Coronary artery (tissue), 2 donors: ENCODE measurements at regions not wholly inside any gene's neighbourhood (a gene's known extent, or its start where the extent isn't known, plus 50 kb on each side); places are given as distances from the start of the nearest gene placed in this dataset.
A peak's percentile ranks its signal among the peaks of the same experiment; 100 is the strongest.

Experiments used
- DNase-seq: peaks from one replicate; pipeline ENCODE4 v3.0.0-alpha.2; 2017; ENCODE audit warnings: low spot score
- H3K27ac ChIP-seq, 2 donors: fragments of 200-600 bp; sonication (generic); one replicate each; pipeline ENCODE4 v1.5.1; 2016 to 2019
- H3K4me3 ChIP-seq: fragments of 200-600 bp; sonication (generic); 2 replicates; pipeline ENCODE4 v1.5.1; 2016; ENCODE audit warnings: mild to moderate bottlenecking, moderate library complexity
- TF ChIP-seq, protein P1 (sequence below): fragments of 200-600 bp; sonication (generic); IDR thresholded peaks from one replicate; pipeline ENCODE4 v1.5.1; 2019; ENCODE audit warnings: antibody characterized with exemption

DNA sequence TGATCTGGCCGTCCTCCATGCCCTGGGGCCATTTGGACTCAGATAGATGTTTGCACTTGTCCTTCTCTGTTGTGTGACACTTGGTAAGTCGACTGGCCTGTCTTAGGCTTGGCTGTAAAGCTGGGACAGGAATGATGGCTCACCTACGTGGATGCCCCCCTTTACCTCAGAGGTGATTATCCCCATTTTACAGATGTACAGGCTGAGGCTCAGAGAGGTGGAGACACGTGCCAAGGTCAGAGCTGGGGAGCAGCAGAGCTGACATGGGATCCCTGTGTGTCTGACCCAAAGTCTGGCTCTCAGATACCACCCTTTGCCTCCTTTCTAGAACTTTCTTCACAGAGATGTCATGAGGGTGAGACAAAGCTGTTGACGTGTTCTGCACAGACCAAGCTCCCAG is 71.3 kb upstream of the CIBAR2 start:
- Histone ChIP-seq H3K27ac (no peak overlapping the region), H3K4me3 (no peak overlapping the region)
- no peak for DNase-seq
- TF ChIP-seq, protein P1, sequence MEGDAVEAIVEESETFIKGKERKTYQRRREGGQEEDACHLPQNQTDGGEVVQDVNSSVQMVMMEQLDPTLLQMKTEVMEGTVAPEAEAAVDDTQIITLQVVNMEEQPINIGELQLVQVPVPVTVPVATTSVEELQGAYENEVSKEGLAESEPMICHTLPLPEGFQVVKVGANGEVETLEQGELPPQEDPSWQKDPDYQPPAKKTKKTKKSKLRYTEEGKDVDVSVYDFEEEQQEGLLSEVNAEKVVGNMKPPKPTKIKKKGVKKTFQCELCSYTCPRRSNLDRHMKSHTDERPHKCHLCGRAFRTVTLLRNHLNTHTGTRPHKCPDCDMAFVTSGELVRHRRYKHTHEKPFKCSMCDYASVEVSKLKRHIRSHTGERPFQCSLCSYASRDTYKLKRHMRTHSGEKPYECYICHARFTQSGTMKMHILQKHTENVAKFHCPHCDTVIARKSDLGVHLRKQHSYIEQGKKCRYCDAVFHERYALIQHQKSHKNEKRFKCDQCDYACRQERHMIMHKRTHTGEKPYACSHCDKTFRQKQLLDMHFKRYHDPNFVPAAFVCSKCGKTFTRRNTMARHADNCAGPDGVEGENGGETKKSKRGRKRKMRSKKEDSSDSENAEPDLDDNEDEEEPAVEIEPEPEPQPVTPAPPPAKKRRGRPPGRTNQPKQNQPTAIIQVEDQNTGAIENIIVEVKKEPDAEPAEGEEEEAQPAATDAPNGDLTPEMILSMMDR, result no peak

DNA sequence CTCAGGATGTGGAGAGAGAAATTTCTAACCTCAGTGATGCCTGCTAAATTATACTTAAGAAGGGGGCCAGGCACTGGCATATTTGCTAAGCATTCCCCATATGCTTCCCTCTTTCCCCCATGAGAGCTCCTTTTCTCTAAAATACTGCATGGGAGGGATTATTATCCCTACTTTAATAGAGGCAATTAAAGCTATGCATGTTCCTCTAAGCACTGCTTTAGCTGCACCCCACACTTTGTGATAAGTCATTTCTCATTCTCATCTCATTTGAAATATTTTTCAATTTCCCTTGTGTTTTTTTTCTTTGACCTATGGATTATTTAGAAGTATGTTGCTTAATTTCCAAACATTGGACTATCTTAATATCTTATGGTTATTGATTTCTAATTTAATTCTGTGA is 72.1 kb upstream of the CIBAR2 start:
- H3K4me3 ChIP-seq, result no peak overlapping the region
- H3K27ac ChIP-seq, result no peak overlapping the region
- TF ChIP-seq, protein P1, result no peak
- no peak for DNase-seq

DNA sequence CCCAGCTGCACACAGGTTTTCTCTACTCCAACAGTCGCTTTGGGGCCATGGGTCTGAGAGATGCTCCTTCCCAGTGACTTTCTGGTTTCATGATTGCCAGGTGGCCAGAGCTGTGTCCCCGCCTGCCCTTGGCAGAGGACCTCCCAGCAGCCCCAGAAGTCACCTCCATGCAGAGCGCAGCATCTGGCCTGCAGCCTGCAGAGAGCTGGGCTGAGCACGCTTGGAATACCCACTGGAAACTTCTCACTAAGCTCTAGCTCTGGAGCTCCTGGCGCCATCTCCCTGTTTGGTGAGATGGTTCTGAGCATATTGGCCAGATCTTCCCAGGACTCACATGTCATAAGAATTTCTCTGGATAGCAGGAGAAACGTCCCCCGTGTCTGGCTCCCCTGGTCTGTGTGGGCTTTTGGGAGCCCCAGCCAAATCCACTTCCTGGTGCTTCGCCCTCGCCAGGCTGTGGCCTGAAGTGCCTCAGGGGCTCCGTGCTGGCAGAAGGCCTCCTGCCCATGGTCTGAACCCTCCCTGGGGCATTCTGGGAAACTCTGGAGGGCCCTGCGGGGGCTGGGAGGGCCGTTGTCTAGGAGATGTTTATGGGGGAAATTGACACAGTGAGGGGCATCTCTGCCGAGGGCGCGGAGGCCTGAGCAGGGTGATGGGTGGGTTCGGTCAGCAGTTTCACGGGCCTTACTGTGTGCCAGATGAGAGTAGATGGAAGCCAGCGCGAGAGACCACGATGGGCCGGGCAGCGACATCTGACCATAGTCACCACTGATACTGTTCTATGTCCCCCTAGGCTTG is 73.2 kb upstream of the CIBAR2 start:
- Histone ChIP-seq H3K27ac (no peak overlapping the region), H3K4me3 (no peak overlapping the region)
- TF ChIP-seq, protein P1, result no peak
- no peak for DNase-seq

DNA sequence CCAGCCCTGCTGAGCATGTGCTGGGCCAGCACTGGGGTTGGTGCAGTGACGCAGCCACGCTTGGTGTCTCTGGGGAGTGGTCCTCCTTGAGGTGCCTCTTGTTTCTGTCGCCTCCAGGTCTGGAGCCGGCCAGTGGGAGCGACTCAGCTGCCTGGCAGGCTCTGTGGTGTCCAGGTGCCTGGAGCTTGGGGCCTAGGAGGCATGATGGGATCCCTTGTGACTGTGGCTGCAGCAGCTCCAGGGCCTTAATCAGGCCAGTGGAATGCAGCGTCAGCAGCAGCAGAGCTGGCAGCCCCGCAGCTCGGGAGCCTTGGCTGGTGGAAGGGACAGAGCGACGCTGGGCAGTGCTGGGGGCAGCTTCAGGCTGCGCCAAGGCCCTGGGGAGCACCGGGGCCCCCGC is 74.7 kb upstream of the CIBAR2 start:
- TF ChIP-seq, protein P1, result no peak
- H3K27ac ChIP-seq, result peak overlapping the region in 1 of 2 donors; percentile 51
- H3K4me3 ChIP-seq, result no peak overlapping the region
- no peak for DNase-seq

DNA sequence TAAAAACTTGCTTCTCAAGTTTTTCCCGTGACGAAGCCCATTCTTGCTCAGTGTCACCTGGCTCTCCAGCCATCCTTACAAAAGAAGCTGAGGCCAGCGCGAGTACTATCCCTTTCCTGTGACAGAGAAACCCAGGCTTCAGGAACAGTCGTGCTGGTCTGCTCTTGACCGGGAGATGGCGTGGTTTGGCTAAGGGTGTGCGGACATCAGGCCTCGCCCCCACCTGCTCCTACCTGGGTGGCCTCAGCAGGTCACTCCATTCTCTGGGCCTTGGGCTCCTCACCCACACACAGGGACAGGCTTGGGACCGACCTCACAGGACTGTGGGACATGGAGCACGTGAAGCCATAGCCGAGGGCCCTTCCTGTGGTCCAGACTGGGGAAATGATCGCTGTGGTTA is 75.2 kb upstream of the CIBAR2 start:
- no peak for DNase-seq
- Histone ChIP-seq H3K4me3 (no peak overlapping the region), H3K27ac (no peak overlapping the region)
- TF ChIP-seq, protein P1, result no peak

DNA sequence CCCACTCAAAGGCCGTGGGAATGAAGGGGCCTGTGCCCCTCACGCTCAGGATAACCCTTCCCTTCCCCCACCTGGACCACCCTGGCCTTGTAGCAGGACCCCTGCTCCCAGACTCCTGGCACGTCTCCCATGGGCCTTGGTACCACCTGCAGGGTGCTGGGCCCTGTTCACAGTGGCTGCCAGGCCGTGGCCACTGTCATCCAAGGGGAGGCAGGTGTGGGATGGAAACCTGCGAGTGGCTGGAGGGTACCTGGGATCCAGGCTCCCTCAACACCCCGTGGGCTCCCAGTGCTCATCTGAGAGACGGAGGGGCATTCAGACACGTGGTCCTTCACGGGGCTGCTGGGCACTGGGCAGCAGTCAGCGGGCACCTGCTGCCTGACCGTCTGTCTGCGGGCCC is 75.6 kb upstream of the CIBAR2 start:
- no peak overlapping the region for H3K27ac ChIP-seq
- no peak overlapping the region for H3K4me3 ChIP-seq
- DNase-seq, result no peak

More for the DNA sequence above, 75.6 kb upstream of the CIBAR2 start:
- TF ChIP-seq, protein P1, result no peak
